HEK293 (cell line): ENCODE measurements at regions not wholly inside any gene's neighbourhood (a gene's known extent, or its start where the extent isn't known, plus 50 kb on each side); places are given as distances from the start of the nearest gene placed in this dataset.

Experiments
- CTCF ChIA-PET: fragments of 350-600 bp; formaldehyde crosslinking; extraction: SDS; loops from one replicate; lab custom pipeline; 2021; ENCODE audit warnings: antibody characterized with exemption; lab: Yijun Ruan, JAX
- POLR2A ChIA-PET: fragments of 300-600 bp; formaldehyde crosslinking; extraction: SDS; loops from one replicate; lab custom pipeline; 2020; ENCODE audit warnings: antibody characterized with exemption, inconsistent platforms; lab: Yijun Ruan, JAX
- H3K27ac ChIP-seq: fragments of 200-500 bp; sonication (Bioruptor generic); 2 replicates; pipeline ENCODE4 v1.5.1; 2014; ENCODE audit warnings: low read depth, low read length, control low read depth, inconsistent platforms; ENCODE audit errors: extremely low read depth
- H3K36me3 ChIP-seq, 2 experiments: fragments of 200-500 bp in 1 of 2; sonication (Bioruptor generic) in 1 of 2; 1 replicate in 1 of 2; 2 replicates in 1 of 2; pipeline ENCODE4 v1.5.1; 2014 to 2017; ENCODE audit warnings: inconsistent platforms in 2 of 2, low read length in 2 of 2; ENCODE audit not compliant: control insufficient read depth in 2 of 2, insufficient read depth in 1 of 2
- H3K4me1 ChIP-seq: fragments of 200-500 bp; sonication (Bioruptor generic); 2 replicates; pipeline ENCODE4 v1.5.1; 2014; ENCODE audit warnings: mild to moderate bottlenecking, low read length, inconsistent platforms; ENCODE audit not compliant: control insufficient read depth, insufficient read depth
- H3K4me3 ChIP-seq: 2 replicates; pipeline ENCODE4 v1.5.1; 2011; ENCODE audit warnings: low read depth, mild to moderate bottlenecking, control low read depth, low read length, moderate library complexity
- H3K9me3 ChIP-seq: fragments of 200-500 bp; sonication (Bioruptor generic); 2 replicates; pipeline ENCODE4 v1.5.1; 2014; ENCODE audit warnings: low read depth, low read length, inconsistent platforms; ENCODE audit not compliant: control insufficient read depth, insufficient read depth
- GLIS1 ChIP-seq: fragments of 450-650 bp; formaldehyde crosslinking; IDR thresholded peaks from 2 replicates; pipeline ENCODE4 v1.5.1; 2016; ENCODE audit warnings: missing biosample characterization, missing genetic modification characterization
- KLF7 ChIP-seq: fragments of 450-650 bp; formaldehyde crosslinking; IDR thresholded peaks from 2 replicates; pipeline ENCODE4 v1.5.1; 2016; ENCODE audit warnings: missing biosample characterization, missing genetic modification characterization, borderline replicate concordance
- PRDM1 ChIP-seq: fragments of 450-650 bp; formaldehyde crosslinking; IDR thresholded peaks from 2 replicates; pipeline ENCODE4; 2016; ENCODE audit warnings: missing biosample characterization, missing genetic modification characterization
- RBAK ChIP-seq: fragments of 450-650 bp; formaldehyde crosslinking; IDR thresholded peaks from 2 replicates; pipeline ENCODE4 v1.5.1; 2016; ENCODE audit warnings: missing biosample characterization, missing genetic modification characterization
- REPIN1 ChIP-seq: fragments of 450-650 bp; formaldehyde crosslinking; IDR thresholded peaks from 2 replicates; pipeline ENCODE4 v1.5.1; 2017; ENCODE audit warnings: missing biosample characterization, missing genetic modification characterization, low read depth
- TCF7L2 ChIP-seq: IDR thresholded peaks from 2 replicates; pipeline ENCODE4 v1.6.1; 2011; ENCODE audit warnings: low read depth, mild to moderate bottlenecking, inconsistent platforms, low read length, moderate library complexity, borderline replicate concordance
- ZBTB7A ChIP-seq: fragments of 450-650 bp; formaldehyde crosslinking; IDR thresholded peaks from 2 replicates; pipeline ENCODE4 v1.5.1; 2016; ENCODE audit warnings: low read depth, missing biosample characterization, missing genetic modification characterization
- ZFHX2 ChIP-seq: fragments of 450-650 bp; formaldehyde crosslinking; conservative IDR thresholded peaks from 2 replicates; pipeline ENCODE4 v1.5.1; 2016; ENCODE audit warnings: missing biosample characterization, missing genetic modification characterization
- ZIC2 ChIP-seq: fragments of 450-650 bp; formaldehyde crosslinking; IDR thresholded peaks from 2 replicates; pipeline ENCODE4 v1.5.1; 2016; ENCODE audit warnings: missing biosample characterization, missing genetic modification characterization
- ZNF10 ChIP-seq: fragments of 450-650 bp; formaldehyde crosslinking; IDR thresholded peaks from 2 replicates; pipeline ENCODE4 v1.5.1; 2017; ENCODE audit warnings: missing biosample characterization, missing genetic modification characterization
- ZNF140 ChIP-seq: fragments of 450-650 bp; formaldehyde crosslinking; IDR thresholded peaks from 2 replicates; pipeline ENCODE4 v1.5.1; 2016; ENCODE audit warnings: missing biosample characterization, missing genetic modification characterization
- ZNF157 ChIP-seq: fragments of 450-650 bp; formaldehyde crosslinking; IDR thresholded peaks from 2 replicates; pipeline ENCODE4 v1.5.1; 2016; ENCODE audit warnings: missing biosample characterization, missing genetic modification characterization
- ZNF707 ChIP-seq: fragments of 450-650 bp; formaldehyde crosslinking; IDR thresholded peaks from 2 replicates; pipeline ENCODE4 v1.5.1; 2016; ENCODE audit warnings: missing biosample characterization, missing genetic modification characterization
- ZNF76 ChIP-seq: fragments of 450-650 bp; formaldehyde crosslinking; IDR thresholded peaks from 2 replicates; pipeline ENCODE4; 2016; ENCODE audit warnings: low read depth, missing biosample characterization, missing genetic modification characterization, borderline replicate concordance
- ZSCAN16 ChIP-seq: fragments of 450-650 bp; formaldehyde crosslinking; IDR thresholded peaks from 2 replicates; pipeline ENCODE4 v1.5.1; 2016; ENCODE audit warnings: missing biosample characterization, missing genetic modification characterization
- TF ChIP-seq, protein P1 (sequence below): fragments of 450-650 bp; formaldehyde crosslinking; conservative IDR thresholded peaks from 2 replicates; pipeline ENCODE4 v1.5.1; 2016; ENCODE audit warnings: low read depth, missing biosample characterization, missing genetic modification characterization
- TF ChIP-seq, protein P2 (sequence below): fragments of 450-650 bp; formaldehyde crosslinking; IDR thresholded peaks from 2 replicates; pipeline ENCODE4 v1.5.1; 2016; ENCODE audit warnings: missing biosample characterization, missing genetic modification characterization
- TF ChIP-seq, protein P3 (sequence below): fragments of 450-650 bp; formaldehyde crosslinking; IDR thresholded peaks from 2 replicates; pipeline ENCODE4 v1.5.1; 2016; ENCODE audit warnings: missing biosample characterization, missing genetic modification characterization

DNA sequence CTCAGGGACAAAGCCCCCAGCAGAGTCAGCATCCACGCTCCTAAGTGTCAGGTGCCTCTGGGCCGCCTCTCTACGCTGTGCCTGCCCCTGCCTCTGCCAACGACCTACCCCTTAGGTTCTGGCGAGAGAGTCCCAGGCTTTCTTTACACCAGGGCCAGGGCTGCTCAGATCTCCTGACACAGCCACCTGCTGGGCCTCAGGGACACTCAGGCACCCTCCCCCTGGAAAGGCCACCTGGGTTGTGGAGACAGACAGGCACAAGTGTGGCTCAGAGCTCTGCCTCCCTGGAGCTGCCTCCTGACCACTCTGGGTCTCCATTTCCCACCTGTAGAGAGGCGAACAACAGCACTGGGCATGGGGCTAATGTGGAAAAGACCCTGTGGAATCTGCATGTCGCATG is 90.0 kb upstream of the ADRA2C start:
- ChIA-PET POLR2A (no interaction called here), CTCF (no interaction called here)
- Histone ChIP-seq H3K27ac (no peak overlapping the region), H3K4me3 (no peak overlapping the region), H3K9me3 (no peaks in the 10 kb centered on the region), H3K36me3 (no peaks in the 10 kb centered on the region), H3K4me1 (no peaks in the 10 kb centered on the region)
- TF ChIP-seq REPIN1 (tag by site-specific recombination) (no peak), ZIC2 (tag by site-specific recombination) (peak; percentile 39), GLIS1 (tag by site-specific recombination) (peak; percentile 58), ZNF157 (no peak), ZNF10 (tag by site-specific recombination) (no peak)

GRCh38 chr4:3675251-3676115 is 90.7 kb upstream of the ADRA2C start:
- TF ChIP-seq ZNF76 (tag by site-specific recombination), result no peak
- no peak for TF ChIP-seq TCF7L2
- TF ChIP-seq, protein P1, sequence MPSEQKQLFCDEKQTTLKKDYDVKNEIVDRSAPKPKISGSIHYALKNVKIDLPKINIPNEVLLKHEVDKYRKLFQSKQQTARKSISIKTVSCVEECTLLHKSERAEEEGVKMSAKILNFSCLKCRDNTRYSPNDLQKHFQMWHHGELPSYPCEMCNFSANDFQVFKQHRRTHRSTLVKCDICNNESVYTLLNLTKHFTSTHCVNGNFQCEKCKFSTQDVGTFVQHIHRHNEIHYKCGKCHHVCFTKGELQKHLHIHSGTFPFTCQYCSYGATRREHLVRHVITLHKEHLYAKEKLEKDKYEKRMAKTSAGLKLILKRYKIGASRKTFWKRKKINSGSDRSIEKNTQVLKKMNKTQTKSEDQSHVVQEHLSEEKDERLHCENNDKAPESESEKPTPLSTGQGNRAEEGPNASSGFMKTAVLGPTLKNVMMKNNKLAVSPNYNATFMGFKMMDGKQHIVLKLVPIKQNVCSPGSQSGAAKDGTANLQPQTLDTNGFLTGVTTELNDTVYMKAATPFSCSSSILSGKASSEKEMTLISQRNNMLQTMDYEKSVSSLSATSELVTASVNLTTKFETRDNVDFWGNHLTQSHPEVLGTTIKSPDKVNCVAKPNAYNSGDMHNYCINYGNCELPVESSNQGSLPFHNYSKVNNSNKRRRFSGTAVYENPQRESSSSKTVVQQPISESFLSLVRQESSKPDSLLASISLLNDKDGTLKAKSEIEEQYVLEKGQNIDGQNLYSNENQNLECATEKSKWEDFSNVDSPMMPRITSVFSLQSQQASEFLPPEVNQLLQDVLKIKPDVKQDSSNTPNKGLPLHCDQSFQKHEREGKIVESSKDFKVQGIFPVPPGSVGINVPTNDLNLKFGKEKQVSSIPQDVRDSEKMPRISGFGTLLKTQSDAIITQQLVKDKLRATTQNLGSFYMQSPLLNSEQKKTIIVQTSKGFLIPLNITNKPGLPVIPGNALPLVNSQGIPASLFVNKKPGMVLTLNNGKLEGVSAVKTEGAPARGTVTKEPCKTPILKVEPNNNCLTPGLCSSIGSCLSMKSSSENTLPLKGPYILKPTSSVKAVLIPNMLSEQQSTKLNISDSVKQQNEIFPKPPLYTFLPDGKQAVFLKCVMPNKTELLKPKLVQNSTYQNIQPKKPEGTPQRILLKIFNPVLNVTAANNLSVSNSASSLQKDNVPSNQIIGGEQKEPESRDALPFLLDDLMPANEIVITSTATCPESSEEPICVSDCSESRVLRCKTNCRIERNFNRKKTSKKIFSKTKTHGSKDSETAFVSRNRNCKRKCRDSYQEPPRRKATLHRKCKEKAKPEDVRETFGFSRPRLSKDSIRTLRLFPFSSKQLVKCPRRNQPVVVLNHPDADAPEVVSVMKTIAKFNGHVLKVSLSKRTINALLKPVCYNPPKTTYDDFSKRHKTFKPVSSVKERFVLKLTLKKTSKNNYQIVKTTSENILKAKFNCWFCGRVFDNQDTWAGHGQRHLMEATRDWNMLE (tag by site-specific recombination), result no peak
- TF ChIP-seq ZFHX2 (tag by site-specific recombination), result no peak
- no peak for TF ChIP-seq RBAK (tag by site-specific recombination)
- TF ChIP-seq ZNF707 (tag by site-specific recombination), result no peak
- TF ChIP-seq KLF7 (tag by site-specific recombination), result no peak
- no peak for TF ChIP-seq ZBTB7A
- no peak for TF ChIP-seq PRDM1 (tag by site-specific recombination)
- TF ChIP-seq, protein P2, sequence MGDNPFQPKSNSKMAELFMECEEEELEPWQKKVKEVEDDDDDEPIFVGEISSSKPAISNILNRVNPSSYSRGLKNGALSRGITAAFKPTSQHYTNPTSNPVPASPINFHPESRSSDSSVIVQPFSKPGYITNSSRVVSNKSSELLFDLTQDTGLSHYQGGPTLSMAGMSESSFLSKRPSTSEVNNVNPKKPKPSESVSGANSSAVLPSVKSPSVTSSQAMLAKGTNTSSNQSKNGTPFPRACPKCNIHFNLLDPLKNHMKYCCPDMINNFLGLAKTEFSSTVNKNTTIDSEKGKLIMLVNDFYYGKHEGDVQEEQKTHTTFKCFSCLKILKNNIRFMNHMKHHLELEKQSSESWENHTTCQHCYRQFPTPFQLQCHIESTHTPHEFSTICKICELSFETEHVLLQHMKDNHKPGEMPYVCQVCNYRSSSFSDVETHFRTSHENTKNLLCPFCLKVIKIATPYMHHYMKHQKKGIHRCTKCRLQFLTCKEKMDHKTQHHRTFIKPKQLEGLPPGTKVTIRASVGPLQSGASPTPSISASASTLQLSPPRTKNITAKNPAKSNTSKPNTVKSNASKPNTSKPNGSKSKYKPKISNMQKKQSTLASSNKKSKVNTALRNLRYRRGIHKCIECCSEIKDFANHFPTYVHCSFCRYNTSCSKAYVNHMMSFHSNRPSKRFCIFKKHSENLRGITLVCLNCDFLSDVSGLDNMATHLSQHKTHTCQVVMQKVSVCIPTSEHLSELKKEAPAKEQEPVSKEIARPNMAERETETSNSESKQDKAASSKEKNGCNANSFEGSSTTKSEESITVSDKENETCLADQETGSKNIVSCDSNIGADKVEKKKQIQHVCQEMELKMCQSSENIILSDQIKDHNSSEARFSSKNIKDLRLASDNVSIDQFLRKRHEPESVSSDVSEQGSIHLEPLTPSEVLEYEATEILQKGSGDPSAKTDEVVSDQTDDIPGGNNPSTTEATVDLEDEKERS, result no peak
- no peak for TF ChIP-seq ZSCAN16 (tag by site-specific recombination)
- TF ChIP-seq ZNF140 (tag by site-specific recombination), result no peak
- TF ChIP-seq, protein P3, sequence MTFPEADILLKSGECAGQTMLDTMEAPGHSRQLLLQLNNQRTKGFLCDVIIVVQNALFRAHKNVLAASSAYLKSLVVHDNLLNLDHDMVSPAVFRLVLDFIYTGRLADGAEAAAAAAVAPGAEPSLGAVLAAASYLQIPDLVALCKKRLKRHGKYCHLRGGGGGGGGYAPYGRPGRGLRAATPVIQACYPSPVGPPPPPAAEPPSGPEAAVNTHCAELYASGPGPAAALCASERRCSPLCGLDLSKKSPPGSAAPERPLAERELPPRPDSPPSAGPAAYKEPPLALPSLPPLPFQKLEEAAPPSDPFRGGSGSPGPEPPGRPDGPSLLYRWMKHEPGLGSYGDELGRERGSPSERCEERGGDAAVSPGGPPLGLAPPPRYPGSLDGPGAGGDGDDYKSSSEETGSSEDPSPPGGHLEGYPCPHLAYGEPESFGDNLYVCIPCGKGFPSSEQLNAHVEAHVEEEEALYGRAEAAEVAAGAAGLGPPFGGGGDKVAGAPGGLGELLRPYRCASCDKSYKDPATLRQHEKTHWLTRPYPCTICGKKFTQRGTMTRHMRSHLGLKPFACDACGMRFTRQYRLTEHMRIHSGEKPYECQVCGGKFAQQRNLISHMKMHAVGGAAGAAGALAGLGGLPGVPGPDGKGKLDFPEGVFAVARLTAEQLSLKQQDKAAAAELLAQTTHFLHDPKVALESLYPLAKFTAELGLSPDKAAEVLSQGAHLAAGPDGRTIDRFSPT (tag by site-specific recombination), result no peak
- CTCF ChIA-PET, result no interaction called here
- POLR2A ChIA-PET, result no interaction called here

More at GRCh38 chr4:3675251-3676115, 90.7 kb upstream of the ADRA2C start:
- Histone ChIP-seq H3K9me3 (no peaks in the 10 kb centered on the region), H3K4me1 (no peaks in the 10 kb centered on the region), H3K27ac (no peak overlapping the region), H3K36me3 (no peaks in the 10 kb centered on the region), H3K4me3 (no peak overlapping the region)
